ENCODE measurements at regions not wholly inside any gene's neighbourhood (a gene's known extent, or its start where the extent isn't known, plus 50 kb on each side); places are given as distances from the start of the nearest gene placed in this dataset.

- Mint-ChIP-seq H3K36me3 (ENCODE audit: low read depth) (no peaks in the 10 kb centered on the region), H3K4me1 (no peaks in the 10 kb centered on the region), H3K9me3 (no peaks in the 10 kb centered on the region), H3K27me3 (peaks cover 2% of the 10 kb centered on the region), H3K4me3 (no peak overlapping the region), H3K27ac (no peak overlapping the region)
- DNase-seq: no peak
- POLR2A ChIA-PET: no interaction called here
- CTCF ChIA-PET: interaction anchor here (1.1 kb wide), 1 partner anchor 29 kb away, joined by 4 read pairs; no protein-coding TSS in a partner anchor
Measured at GRCh38 chr5:111942661-111943401, 185.8 kb upstream of the NREP start.

- Mint-ChIP-seq H3K27ac (no peak overlapping the region), H3K36me3 (ENCODE audit: low read depth) (no peaks in the 10 kb centered on the region), H3K9me3 (no peaks in the 10 kb centered on the region), H3K4me3 (no peak overlapping the region), H3K27me3 (peaks cover 2% of the 10 kb centered on the region), H3K4me1 (no peaks in the 10 kb centered on the region)
- no peak for DNase-seq
- ChIA-PET POLR2A (no interaction called here), CTCF (no interaction called here)
Measured at GRCh38 chr5:111942201-111942600, 185.2 kb upstream of the NREP start.

DNA sequence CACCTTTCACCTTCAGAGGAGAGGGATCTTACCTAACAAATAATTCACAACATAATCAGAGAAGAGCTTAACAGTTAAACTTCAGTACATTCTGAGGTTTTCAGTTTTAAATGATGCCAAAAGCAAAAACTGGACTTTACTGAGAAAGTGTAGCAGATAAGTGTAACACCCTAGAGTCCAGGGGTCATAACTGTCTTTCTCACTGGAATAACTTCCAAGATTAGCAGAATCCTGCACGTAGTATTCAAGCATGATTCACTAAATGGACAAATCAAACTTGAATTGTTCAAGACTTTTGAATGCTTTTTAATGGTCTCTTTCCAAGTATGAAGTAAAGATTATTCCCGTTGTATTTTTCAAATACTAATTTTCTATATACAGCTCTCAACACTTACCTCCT lies 180.1 kb upstream of the NREP start:
- ChIA-PET CTCF (no interaction called here), POLR2A (no interaction called here)
- H3K4me1 Mint-ChIP-seq: no peaks in the 10 kb centered on the region
- H3K27ac Mint-ChIP-seq: no peak overlapping the region
- no peak for DNase-seq
- no peaks in the 10 kb centered on the region for H3K36me3 Mint-ChIP-seq (ENCODE audit: low read depth)
- no peak overlapping the region for H3K4me3 Mint-ChIP-seq
- H3K9me3 Mint-ChIP-seq: no peaks in the 10 kb centered on the region
- no peaks in the 10 kb centered on the region for H3K27me3 Mint-ChIP-seq

DNA sequence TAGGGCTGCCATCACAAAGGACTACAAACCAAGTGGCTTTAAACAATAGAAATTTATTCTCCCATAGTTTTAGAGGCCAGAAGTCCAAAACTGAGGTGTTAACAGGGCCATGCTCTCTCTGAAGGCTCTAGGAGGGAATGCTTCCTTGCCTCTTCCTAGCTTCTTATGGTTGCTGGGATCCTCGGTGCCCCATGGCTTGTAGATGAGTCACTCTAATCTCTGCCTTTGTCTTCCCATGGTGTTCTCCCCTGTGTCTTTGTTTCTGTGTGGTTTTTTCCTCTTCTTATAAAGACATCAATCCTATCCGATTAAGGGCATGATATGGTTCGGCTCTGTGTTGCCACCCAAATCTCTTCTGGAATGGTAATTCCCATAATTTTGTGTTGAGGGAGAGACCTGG lies 178.8 kb upstream of the NREP start:
- no peaks in the 10 kb centered on the region for H3K36me3 Mint-ChIP-seq (ENCODE audit: low read depth)
- no peaks in the 10 kb centered on the region for H3K9me3 Mint-ChIP-seq
- H3K4me3 Mint-ChIP-seq: no peak overlapping the region
- no peaks in the 10 kb centered on the region for H3K27me3 Mint-ChIP-seq
- no peak overlapping the region for H3K27ac Mint-ChIP-seq
- no peaks in the 10 kb centered on the region for H3K4me1 Mint-ChIP-seq
- ChIA-PET CTCF (no interaction called here), POLR2A (no interaction called here)
- DNase-seq: no peak

DNA sequence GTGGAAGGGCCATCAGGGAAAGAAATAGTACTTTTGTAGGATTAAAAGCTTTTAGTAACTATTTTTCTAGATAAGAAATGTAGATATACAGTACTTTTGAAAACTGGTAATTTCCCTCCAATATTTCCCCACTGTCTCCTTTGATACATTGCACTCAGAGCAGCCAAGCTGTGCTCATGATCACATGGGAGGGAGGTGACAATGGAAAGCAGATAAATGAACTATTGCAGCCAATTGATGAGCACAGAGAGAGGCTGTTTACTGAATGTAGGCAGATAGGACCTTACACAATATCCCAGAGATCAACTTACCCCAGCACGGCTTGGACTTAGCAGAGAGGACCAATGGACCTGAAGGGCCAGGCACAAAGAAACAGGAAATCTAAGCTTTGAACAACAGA lies 178.0 kb upstream of the NREP start:
- Mint-ChIP-seq H3K27ac (no peak overlapping the region), H3K4me3 (no peak overlapping the region), H3K4me1 (no peaks in the 10 kb centered on the region), H3K27me3 (no peaks in the 10 kb centered on the region), H3K36me3 (ENCODE audit: low read depth) (no peaks in the 10 kb centered on the region), H3K9me3 (no peaks in the 10 kb centered on the region)
- no peak for DNase-seq
- ChIA-PET CTCF (no interaction called here), POLR2A (no interaction called here)

GRCh38 chr5:111934511-111934910 lies 177.5 kb upstream of the NREP start:
- CTCF ChIA-PET: no interaction called here

GRCh38 chr5:111933086-111933485 lies 176.1 kb upstream of the NREP start:
- no peak for DNase-seq
- Mint-ChIP-seq H3K27ac (no peak overlapping the region), H3K4me1 (no peaks in the 10 kb centered on the region), H3K27me3 (no peaks in the 10 kb centered on the region), H3K36me3 (ENCODE audit: low read depth) (no peaks in the 10 kb centered on the region), H3K4me3 (no peak overlapping the region), H3K9me3 (no peaks in the 10 kb centered on the region)
- POLR2A ChIA-PET: no interaction called here
- CTCF ChIA-PET: no interaction called here

More at GRCh38 chr5:111934511-111934910, 177.5 kb upstream of the NREP start:
- POLR2A ChIA-PET: no interaction called here
- no peaks in the 10 kb centered on the region for H3K36me3 Mint-ChIP-seq (ENCODE audit: low read depth)
- no peaks in the 10 kb centered on the region for H3K4me1 Mint-ChIP-seq
- no peak overlapping the region for H3K4me3 Mint-ChIP-seq
- H3K9me3 Mint-ChIP-seq: no peaks in the 10 kb centered on the region
- H3K27me3 Mint-ChIP-seq: no peaks in the 10 kb centered on the region
- H3K27ac Mint-ChIP-seq: no peak overlapping the region
- no peak for DNase-seq

DNA sequence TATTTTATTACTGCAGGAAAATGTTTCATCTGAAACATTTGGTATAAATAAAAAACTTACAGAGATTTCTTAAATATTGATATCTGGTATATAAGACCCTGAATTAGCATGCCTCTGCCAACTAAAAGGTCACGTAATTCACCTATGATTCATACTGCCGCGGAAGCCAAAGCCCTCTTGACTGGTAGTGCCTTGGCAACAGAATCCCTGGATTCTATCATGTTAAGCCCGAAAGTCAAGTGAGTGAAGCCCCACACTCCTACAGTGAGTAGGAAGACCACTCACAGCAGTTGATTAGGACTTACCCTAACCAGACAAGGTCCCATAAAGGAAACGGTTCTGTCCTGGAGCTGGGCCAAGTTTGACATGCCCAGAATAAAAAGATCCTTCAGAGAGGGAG lies 175.6 kb upstream of the NREP start:
- Mint-ChIP-seq H3K9me3 (no peaks in the 10 kb centered on the region), H3K27me3 (no peaks in the 10 kb centered on the region), H3K4me3 (no peak overlapping the region), H3K36me3 (ENCODE audit: low read depth) (no peaks in the 10 kb centered on the region), H3K4me1 (no peaks in the 10 kb centered on the region), H3K27ac (no peak overlapping the region)
- POLR2A ChIA-PET: no interaction called here
- CTCF ChIA-PET: no interaction called here
- DNase-seq: no peak

GRCh38 chr5:111932199-111932598 lies 175.2 kb upstream of the NREP start:
- H3K4me3 Mint-ChIP-seq: no peak overlapping the region

GRCh38 chr5:111931655-111932054 lies 174.7 kb upstream of the NREP start:
- H3K27ac Mint-ChIP-seq: no peak overlapping the region
- H3K4me3 Mint-ChIP-seq: no peak overlapping the region
- ChIA-PET POLR2A (no interaction called here), CTCF (no interaction called here)
- H3K36me3 Mint-ChIP-seq (ENCODE audit: low read depth): no peaks in the 10 kb centered on the region
- no peak for DNase-seq
- no peaks in the 10 kb centered on the region for H3K27me3 Mint-ChIP-seq
- H3K4me1 Mint-ChIP-seq: no peaks in the 10 kb centered on the region
- no peaks in the 10 kb centered on the region for H3K9me3 Mint-ChIP-seq

More at GRCh38 chr5:111932199-111932598, 175.2 kb upstream of the NREP start:
- ChIA-PET CTCF (no interaction called here), POLR2A (no interaction called here)
- no peak overlapping the region for H3K27ac Mint-ChIP-seq
- no peaks in the 10 kb centered on the region for H3K27me3 Mint-ChIP-seq
- no peak for DNase-seq
- H3K36me3 Mint-ChIP-seq (ENCODE audit: low read depth): no peaks in the 10 kb centered on the region
- H3K9me3 Mint-ChIP-seq: no peaks in the 10 kb centered on the region
- H3K4me1 Mint-ChIP-seq: no peaks in the 10 kb centered on the region

- H3K36me3 Mint-ChIP-seq (ENCODE audit: low read depth): no peaks in the 10 kb centered on the region
- H3K27ac Mint-ChIP-seq: no peak overlapping the region
- no peaks in the 10 kb centered on the region for H3K27me3 Mint-ChIP-seq
- ChIA-PET POLR2A (no interaction called here), CTCF (no interaction called here)
- no peak overlapping the region for H3K4me3 Mint-ChIP-seq
- H3K4me1 Mint-ChIP-seq: no peaks in the 10 kb centered on the region
- H3K9me3 Mint-ChIP-seq: no peaks in the 10 kb centered on the region
- no peak for DNase-seq
Measured at GRCh38 chr5:111930905-111931461, 174.0 kb upstream of the NREP start.

DNA sequence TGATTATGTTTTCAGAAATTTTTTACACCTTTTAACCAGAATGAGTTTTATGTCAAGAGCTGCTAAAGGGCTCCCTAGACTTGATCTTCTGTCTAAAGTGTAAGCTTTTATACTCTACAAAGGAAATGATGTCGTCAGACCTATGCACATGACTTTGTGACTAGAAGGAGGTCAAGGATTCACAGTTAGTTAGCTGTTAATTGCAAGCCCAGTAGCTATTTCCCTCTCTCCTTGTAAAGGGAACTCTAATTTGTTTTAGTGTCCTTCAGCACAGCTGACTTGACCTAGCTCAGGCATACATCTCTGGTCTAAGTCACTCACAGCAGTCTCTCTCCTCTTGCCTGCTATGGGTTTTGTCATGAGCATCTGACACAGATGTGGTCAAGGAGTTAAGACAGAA lies 173.5 kb upstream of the NREP start:
- ChIA-PET CTCF (no interaction called here), POLR2A (no interaction called here)
- Mint-ChIP-seq H3K27ac (no peak overlapping the region), H3K4me1 (no peaks in the 10 kb centered on the region), H3K4me3 (no peak overlapping the region), H3K27me3 (no peaks in the 10 kb centered on the region), H3K36me3 (ENCODE audit: low read depth) (no peaks in the 10 kb centered on the region), H3K9me3 (no peaks in the 10 kb centered on the region)
- no peak for DNase-seq

DNA sequence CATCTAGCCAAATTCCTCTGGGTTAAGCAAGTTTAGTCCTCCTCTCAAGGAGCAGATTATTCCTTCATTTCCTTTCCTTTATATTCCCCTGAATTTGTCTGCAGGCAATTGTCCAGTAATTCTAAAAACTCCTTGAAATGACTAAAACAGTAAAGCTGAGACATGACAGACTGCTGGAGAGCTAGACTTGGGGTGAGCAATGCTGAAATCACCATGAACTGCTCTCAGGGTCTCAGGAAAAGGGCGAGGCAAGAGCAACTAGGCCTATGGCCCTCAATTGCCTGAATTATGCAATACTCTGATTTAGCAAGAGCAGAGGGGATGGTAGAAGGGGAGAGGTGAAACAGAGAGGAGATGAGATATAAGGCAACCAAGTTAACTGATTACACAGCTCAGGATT lies 172.9 kb upstream of the NREP start:
- Mint-ChIP-seq H3K27me3 (no peaks in the 10 kb centered on the region), H3K4me1 (no peaks in the 10 kb centered on the region), H3K36me3 (ENCODE audit: low read depth) (no peaks in the 10 kb centered on the region), H3K9me3 (no peaks in the 10 kb centered on the region), H3K4me3 (no peak overlapping the region), H3K27ac (no peak overlapping the region)
- ChIA-PET CTCF (no interaction called here), POLR2A (no interaction called here)
- no peak for DNase-seq

DNA sequence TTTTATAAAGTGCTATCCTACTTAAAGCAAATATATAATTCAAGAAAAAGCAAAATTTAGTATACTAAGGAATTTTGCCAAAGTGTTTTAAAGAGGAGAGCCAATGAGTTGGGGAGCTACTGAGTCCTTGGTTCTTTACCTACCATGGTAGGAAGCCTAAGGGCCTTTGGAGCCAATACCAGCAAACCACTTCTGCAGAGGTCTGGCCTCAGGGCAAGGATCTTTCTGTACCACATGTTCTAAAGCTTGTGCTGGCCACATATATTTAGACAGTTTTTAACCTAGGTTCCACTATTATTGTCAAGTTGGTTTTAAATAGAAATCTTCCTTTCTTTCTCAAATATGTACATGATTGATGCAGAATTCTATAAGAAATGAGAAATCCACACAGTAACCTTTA lies 172.3 kb upstream of the NREP start:
- Mint-ChIP-seq H3K36me3 (ENCODE audit: low read depth) (no peaks in the 10 kb centered on the region), H3K27ac (no peak overlapping the region), H3K4me1 (no peaks in the 10 kb centered on the region), H3K4me3 (no peak overlapping the region), H3K9me3 (no peaks in the 10 kb centered on the region), H3K27me3 (no peaks in the 10 kb centered on the region)
- no peak for DNase-seq
- CTCF ChIA-PET: no interaction called here
- POLR2A ChIA-PET: no interaction called here
